HT-29 (cell line): ENCODE measurements at regions not wholly inside any gene's neighbourhood (a gene's known extent, or its start where the extent isn't known, plus 50 kb on each side); places are given as distances from the start of the nearest gene placed in this dataset.

Source experiments
- DNase-seq: peaks from one replicate; pipeline ENCODE4 v3.0.0-alpha.2; 2015; ENCODE audit warnings: low spot score

DNA sequence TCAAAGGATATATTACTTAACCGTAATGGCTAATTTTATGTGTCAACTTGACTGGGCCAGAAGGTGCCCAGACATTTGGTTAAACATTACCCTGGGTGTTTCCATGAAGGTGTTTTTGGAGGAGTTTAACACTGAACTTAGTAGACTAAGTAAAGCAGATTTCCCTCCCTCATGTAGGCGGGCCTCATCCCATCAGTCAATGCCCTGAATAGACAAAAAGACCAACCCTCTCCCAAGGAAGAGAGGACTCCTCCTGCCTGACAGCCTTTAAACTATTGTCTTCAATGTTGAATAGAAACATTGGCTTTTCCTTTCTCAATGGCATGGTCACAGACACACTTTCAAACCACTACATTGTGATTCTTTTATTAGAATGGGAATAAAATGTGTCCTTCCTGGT, 121.9 kb downstream of the SETD4 start:
- DNase-seq, result no peak

DNA sequence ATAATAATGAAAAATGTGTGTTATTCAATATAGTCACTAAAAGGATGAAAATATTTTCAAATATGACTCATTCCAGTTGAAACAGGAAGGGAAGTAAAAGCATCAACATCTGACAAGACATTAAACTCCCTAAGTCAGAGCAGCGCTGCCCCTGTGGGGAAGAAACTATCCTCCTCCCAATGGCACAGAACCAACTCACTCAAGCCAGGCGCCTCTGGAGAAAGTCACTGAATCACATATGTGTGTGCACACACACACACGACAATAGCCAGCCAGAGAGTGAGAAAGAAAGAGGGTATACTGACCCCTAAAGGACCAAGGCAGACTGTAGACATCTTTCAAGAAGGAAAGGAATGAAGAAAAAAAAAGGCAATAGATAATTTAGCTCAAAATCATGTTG, 126.9 kb downstream of the SETD4 start:
- no peak for DNase-seq

DNA sequence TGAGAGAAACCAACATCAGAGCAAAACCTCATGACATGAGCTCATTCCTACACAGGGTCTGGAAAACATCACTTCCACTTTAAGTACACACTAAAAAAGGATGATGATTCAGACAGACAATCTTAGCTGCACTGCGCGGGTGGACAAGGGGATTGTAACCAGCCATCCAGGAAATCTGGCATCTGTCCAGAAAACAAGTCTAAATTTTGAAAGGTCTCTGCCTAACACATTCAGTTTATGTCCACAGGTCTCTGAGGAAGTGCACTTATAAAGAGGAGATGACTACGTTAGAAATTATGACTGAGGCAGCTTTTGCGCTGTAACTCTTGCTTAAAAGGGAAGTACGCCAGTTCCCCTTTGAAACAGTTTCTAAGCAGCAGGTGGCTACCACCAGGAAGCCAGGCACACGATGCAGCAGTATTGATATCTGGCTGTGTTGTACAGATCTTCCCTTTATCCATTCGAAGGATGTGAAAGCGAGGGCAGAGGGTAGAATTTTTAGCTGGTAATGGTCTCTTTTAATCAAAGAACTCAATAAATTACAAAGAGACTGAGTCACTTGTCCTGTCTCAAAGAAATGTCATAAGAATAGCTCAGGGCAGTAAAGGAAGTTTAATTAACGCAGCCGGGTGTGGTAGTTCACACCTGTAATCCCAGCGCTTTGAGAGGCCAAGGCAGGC, 128.0 kb downstream of the SETD4 start:
- DNase-seq, result no peak

DNA sequence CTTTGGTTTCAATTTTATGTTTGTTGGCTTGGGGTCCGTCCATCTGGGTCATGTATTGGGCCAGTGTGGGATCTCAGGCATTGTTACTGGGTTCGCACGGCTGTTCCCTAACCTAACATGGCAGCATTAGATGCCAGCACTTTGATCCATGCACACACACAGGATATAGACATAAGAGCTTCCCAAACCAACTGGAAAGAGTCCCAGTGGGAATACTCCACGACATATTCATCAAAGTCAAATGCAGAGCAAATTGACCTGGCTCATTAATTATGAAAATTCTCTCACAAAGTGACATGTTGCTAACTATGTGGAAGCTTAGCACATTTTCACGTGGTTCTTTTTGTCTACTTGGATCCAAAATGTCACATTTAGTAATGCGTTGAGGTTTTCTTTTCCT, 130.4 kb downstream of the SETD4 start:
- no peak for DNase-seq

DNA sequence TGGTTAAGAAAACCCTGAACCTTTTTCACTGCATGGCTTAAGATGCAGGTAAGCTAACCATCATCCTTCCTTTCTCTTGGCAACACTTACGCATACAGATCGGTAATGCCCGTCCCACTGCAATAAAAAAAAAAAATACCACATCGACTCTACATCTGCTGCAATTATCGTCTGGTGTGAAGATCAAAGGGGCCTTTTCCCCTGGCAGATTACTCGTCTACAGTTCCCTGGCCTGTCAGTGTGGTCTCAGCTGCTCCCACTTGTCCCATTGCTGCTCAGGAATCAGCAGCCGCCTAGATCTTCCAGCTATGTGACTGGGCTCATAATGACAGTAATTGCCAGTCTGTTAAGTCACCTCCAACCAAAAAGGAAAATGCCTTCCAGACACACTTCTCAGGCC, 133.1 kb downstream of the SETD4 start:
- no peak for DNase-seq

DNA sequence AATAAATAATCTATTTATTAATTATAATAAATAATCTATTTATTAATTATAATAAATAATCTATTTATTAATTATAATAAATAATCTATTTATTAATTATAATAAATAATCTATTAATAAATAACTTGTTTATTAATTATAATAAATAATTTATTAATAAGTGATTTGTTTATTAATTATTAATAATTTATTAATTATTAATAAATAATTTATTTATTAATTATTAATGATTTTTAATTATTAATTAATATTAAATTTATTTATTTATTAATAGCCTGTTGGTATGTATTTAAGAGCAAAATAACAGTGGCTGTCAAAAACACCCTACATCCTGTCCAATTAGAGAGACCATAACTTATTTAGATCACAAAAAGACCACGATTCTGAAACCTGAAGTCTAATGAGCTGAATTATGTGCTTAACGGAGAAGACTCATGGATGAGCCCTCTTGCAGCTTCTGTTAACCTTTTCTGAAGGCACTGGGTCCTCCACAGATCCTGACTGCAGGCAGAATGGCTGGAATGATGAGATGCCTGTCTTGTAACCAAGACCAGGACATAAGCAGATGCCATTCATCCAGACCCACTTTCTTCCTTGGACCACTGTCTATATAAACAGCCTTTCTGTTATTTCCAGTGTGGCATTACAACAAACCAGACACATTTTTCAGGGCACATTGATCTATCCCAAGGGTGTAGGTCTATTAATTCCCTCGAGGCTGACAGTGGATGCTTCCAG, 134.2 kb downstream of the SETD4 start:
- no peak for DNase-seq

DNA sequence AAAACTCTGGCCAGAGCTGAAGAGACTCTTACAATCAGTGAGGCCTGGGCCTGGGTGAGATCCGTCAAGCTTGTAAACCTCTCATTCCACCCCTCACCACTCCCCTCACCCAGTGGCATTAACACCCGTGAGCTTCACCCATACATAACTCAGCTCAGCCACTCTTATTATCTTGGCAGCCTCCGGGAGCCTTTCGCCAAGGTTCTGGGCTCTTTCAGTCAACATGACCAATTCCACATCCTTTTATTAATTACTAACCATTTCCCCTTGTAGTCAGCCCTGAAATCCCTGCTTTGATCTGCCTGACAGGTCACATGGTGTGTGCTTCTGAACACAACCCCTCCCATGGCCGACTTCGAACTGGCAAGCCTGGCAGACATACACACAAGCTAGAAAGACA, 134.8 kb downstream of the SETD4 start:
- DNase-seq, result peak; percentile 13

DNA sequence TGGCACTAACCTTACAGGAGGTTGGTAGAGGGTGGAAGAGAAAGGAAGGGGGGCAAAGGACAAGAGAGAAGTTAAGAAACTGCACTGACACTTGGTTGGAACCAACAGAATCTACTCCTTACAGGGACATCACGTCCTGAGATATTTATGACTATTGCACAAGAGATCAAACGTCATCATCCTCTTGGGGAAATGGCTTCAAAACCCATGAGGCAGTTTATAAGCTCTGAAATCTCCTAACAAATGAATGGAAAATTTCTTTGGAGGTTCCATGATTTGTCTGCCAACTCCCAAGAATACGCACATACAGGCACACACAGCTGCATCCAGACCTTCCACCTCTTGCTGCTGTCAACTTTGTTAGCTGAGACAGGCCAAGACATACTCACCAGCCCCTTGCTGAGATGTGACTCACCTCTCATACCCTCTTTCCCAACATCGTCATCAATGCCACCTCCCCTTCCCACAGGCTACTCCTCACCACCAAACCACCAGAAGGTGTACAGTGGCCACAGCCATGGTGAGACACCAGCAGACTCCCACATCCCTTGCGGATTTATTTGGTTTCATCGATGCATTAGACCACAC, 135.5 kb downstream of the SETD4 start:
- no peak for DNase-seq

DNA sequence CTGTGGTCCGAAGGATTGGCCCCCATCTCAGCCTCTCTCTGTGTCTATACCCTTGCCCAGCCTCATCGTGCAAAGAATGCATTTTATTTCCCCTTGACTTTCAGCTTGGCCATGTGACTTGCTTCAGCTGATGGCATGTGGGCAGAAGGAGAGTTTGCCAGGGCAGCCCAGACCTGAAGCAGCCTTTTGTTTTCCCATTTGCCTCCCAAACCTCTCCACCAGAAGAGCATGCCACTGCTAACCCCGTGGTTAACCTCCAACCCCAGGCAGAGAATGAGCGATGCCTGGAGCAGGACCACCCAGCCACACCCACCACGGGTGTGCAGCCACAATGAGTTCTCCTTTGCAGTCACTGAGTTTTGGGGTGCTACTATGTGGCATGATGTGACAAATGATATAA, 136.4 kb downstream of the SETD4 start:
- DNase-seq, result no peak

DNA sequence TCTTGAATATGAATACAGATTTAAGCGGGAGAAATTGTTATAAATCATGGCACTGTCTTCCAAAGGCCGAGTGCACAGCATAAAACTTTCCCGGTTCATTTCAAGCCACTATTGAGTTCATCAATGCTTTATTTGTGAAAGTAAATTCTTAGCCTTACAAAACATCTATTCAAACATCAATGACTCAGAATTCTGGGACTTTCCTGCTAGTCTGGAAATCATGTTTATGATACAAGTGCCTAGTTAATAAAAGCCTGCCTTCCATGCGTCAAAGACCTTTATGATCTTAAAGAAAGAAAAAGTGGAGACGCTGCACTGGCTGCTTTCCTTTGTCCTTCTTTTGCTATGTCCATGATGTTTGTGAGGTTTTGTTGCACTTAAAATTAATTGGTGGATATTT, 137.7 kb downstream of the SETD4 start:
- no peak for DNase-seq

DNA sequence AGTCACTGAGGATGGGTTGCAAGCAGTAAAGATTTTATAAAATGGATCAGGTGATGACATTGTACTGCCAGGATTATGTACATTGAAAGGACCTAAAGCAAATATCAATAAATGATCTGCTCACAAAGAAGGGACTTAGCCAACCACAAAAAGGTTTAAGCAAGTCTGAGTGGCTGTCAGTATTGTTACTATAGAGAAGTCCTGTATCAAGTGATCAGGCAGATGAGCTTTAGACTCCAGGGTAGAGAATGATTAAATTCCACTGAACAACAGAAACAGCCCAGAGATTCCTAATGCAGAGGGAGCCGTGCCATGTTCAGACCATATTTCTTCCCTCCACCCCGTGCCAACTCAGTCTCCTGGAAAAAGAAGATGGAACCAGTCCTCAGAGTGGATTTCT, 138.9 kb downstream of the SETD4 start:
- DNase-seq, result no peak

DNA sequence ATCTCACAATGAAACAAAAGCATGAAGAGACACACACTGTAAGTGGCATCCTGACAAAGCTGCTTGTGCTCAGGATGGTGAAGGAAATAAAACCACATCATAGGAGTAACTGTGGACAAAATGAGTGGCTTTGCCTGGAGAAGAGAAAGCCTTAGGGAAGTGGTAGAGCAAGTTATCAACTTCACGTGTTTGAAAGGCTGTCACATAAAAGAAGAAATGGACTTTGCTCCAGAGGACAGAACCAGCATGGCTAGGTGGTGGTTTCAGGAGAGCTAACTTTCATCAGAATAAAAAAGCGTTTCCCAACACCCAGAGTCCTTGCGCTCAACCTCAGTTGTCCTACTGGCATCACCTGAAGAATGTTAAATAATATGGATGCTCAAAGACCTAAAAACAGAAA, 139.9 kb downstream of the SETD4 start:
- no peak for DNase-seq

DNA sequence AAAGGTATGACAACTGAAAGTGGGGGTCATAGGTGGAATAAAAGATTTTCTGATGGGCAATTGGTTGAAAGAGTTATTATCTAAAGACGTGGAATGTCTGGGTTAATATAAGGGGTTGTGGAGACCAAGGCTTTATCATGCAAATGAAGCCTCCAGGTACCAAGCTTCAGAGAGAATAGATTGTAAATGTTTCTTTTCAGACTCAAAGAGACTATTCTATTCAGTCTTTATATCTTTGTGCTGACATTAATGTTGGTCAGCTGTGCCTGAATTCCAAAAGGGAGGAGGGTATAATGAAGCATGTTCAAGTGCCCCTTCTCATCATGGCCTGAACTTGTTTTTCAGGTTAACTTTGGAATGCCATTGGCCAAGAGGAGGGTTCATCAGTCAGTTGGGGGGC, 145.3 kb downstream of the SETD4 start:
- DNase-seq, result no peak

DNA sequence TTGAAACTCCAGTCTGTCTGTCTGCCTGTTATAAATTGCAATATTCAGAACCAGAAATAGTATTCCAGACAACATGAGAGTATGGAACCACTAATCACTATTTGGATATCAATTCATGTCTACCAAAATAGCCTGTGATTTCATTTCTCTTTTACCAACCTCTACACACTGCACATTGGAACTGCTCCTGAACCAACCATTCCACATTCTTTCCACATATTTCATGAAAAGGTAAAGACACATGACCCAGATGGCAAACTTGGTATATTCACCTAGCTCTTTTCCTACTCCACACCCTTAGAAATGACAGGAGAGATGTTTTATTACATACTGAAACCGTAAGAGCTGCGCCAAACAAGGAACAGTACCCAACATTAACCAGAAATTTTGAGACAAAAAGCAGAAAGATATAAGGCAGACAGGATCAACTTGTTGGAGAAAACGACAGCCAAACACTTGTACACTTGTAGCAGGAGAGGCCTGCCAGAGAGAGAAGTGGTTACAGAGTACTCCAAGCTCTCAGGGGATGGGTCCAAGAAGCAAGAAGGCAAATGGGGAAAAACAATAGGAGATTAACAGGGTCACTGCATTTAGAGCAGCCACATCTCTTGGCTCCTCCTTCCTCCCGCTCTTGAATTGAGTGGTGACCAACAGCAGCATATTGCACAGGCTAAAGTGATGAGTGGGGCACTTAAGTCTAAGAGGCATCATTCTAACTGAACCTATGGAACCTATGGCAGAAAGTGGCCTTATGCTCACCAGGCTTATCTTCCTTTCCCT, 148.7 kb downstream of the SETD4 start:
- DNase-seq, result no peak

DNA sequence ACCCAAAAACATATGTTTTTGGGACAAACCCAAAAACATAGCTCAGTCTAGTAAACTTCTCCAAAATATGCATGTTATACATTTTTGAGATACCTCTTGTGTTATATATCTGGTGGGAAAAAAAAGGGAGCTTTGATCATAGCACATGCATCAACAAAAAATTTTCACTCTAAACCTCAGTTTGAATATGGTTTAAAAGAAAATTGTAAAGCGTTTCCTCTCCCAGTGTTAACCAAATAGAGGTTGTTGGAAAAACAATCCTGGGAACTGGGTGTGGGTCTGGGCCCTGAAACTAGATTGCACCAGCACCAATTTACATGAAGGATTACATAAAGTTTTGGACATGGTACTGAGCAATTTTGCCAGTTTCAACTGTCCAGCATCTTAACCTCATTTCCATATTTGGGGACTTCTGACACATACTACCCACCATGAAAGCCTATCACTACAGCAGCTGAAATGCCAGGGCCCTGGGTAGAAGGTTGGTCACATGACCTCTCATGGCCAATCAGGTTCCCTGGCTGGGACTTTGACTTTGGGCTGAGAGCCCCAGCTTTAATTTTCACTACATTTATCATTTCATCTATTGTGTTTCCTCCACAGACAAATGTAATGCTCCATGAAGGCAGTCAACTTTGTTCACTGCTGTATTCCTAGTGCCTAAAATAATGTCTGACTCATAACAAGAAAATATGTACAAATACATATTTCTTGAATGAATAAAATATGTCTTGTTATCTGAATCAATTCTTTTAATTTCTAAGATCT, 150.7 kb downstream of the SETD4 start:
- no peak for DNase-seq

DNA sequence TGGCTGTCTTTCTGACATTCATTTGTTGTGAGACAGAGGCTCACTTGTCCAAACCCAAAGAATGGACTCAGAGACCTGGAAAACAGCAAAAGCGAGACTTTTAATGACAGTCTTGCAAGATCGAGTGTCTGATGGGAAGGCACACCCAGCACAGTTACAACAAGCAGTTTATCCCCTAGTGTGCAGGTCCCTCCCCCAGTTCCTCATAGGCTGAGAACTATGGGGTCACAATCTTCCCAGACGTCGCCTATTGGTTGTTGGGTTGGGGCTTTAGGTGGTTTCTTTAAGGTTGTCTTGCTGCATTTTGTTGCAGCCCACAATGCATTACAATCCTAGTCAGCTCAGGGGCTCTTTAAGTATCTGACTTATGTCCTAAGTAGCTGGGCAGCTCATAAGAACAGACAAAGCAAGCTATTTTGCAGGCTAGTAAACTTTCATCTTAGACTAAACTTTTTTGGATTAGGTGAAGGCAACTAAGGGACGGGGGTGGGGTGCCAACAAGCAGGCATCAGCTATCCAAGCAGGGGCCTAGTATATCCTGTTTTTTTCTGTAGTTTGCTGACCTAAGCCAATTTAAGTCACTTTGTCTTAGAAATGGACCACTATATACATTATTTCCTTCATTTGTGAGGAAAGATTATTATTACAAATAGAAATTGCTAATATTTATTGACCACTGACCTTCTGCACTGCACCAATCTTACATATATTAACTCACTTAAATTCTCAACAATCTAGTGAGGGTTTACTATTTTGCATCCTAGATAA, 151.8 kb downstream of the SETD4 start:
- no peak for DNase-seq

DNA sequence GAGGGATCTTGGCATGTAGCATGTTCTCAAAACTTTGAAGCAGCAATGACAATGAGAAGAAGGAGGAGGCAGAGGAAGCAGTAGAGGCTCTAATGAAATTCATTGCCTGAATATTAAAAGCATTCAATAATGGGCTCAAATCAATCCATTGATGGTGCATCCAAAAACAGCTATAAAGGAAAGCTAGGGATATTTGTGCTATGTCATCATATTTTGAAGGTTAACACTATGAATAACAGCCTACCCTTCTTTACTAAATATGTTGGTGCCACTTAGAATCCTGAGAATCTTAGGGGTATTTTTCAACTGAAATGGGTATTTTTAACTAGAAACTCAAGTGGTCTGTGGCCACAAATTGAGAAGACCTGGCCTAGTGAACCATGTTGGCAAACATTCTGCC, 153.7 kb downstream of the SETD4 start:
- no peak for DNase-seq

DNA sequence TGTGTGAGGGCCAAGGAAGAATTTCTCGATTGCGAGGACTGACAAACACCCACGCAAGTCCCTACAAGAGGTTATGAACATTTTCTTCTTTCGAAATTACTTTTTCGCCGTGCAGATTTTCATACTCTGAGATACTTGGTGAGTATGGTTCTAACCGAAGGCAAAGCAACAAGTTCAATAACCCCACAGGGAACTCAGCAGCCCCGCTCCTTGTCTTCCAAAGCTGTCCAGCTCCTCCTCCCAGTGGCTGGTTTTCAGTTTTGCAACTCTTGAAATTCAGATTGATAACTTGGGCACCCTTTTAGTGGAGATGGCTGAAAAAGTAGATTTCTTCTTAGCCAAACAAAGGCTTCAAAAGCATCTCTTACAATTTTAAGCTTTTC, 154.4 kb downstream of the SETD4 start:
- DNase-seq, result no peak

DNA sequence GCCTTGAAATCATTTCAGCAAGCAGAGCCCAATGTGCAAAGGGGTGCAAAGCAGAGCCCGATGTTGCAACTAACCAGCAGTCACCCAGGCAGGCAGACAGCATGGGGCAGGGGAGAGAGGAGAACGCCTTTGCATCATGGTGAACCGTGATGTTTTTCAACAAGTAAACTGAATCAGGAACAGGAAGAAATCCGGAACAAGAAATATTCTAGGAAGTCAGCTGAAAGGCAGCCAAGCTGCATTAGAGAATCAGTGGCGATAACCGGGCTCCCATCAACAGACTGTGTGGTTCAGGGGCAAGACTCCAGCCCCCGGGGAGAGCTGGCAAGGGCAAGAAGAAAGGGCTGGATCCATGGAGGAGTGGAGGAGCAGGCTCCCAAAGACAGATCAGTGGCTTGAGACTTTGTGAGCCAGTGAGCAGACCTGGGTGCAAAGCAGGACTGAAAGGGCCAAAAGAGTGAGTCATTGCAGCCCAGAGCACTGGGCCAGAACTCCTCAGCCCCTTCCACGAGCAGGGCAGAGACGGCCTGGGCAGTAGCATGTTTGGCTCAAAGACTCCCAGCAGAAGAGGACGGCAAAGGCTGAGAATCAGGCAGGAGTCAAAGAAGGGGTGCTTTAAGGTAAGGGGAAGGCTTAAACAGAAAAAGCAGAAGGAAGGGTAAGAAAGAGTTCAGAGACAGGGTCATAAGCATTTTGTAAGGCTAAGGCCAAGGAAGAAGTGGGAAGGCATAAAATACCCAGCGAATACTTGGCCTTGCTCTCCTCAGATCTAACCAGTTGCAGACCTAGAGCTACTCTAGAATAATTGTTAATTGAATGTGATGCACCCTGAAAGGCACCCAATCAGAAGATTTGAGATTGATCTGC, 155.0 kb downstream of the SETD4 start:
- no peak for DNase-seq

DNA sequence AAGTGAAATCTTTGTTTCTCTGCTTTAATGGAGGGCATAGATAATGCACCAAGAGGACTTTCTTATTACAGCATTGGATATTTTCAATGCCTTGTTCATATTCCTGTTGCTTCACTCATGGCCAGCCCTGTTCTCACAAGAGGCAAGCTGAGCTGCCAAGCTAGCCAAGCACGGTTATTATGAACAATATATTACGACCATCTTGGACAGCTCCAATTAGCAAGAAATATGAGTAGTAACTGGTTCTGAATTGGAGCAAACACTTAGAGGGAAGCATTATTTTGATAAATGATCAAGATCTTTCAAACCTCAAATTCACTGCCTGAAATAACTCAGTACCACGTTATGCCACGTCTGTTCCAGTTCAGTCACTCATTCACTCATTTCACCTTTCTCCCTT, 159.8 kb downstream of the SETD4 start:
- no peak for DNase-seq
